Stimulated activated CD8-positive, alpha-beta memory T cell treated with anti-CD3 and anti-CD28 coated beads, Interleukin-12 subunit alpha, Interleukin-12 subunit beta, amount 100 ng/mL, for 1 hour (primary cell): ENCODE measurements at regions not wholly inside any gene's neighbourhood (a gene's known extent, or its start where the extent isn't known, plus 50 kb on each side); places are given as distances from the start of the nearest gene placed in this dataset.
"Not testable (repeated sequence)": the region's sequence is repeated elsewhere in the genome, so short reads cannot be mapped to it uniquely, and the experiment has no call there.

Source experiments
- DNase-seq: peaks from one replicate; pipeline ENCODE4 v3.0.0-alpha.2; 2020; ENCODE audit warnings: low read depth

- no peak for DNase-seq
These were observed 507.3 kb upstream of the CITED2 start for GRCh38 chr6:139881728-139882211.

GRCh38 chr6:139881236-139881635 lies 506.8 kb upstream of the CITED2 start:
- no peak for DNase-seq

- DNase-seq, result no peak
These were observed 505.4 kb upstream of the CITED2 start for GRCh38 chr6:139879823-139880356.

- not testable (repeated sequence) for DNase-seq
These were observed 504.8 kb upstream of the CITED2 start for GRCh38 chr6:139879241-139879640.

- DNase-seq, result no peak
These were observed 503.5 kb upstream of the CITED2 start for GRCh38 chr6:139877828-139878405.

GRCh38 chr6:139872665-139873064 lies 498.2 kb upstream of the CITED2 start:
- DNase-seq, result no peak

GRCh38 chr6:139871803-139872510 lies 497.5 kb upstream of the CITED2 start:
- no peak for DNase-seq

- DNase-seq, result no peak
These were observed 496.8 kb upstream of the CITED2 start for GRCh38 chr6:139871165-139871710.

- DNase-seq, result no peak
These were observed 494.1 kb upstream of the CITED2 start for GRCh38 chr6:139868576-139868975.

- DNase-seq, result no peak
These were observed 489.5 kb upstream of the CITED2 start for GRCh38 chr6:139863964-139864363.

- DNase-seq, result no peak
These were observed 488.9 kb upstream of the CITED2 start for GRCh38 chr6:139863346-139863745.

GRCh38 chr6:139862311-139862710 lies 487.9 kb upstream of the CITED2 start:
- DNase-seq, result no peak

- no peak for DNase-seq
These were observed 485.8 kb upstream of the CITED2 start for GRCh38 chr6:139860203-139860602.

- no peak for DNase-seq
These were observed 484.0 kb upstream of the CITED2 start for GRCh38 chr6:139858429-139858828.

GRCh38 chr6:139857143-139857542 lies 482.7 kb upstream of the CITED2 start:
- DNase-seq, result no peak

- no peak for DNase-seq
These were observed 482.1 kb upstream of the CITED2 start for GRCh38 chr6:139856562-139856961.

- DNase-seq, result no peak
These were observed 481.3 kb upstream of the CITED2 start for GRCh38 chr6:139855671-139856311.

GRCh38 chr6:139853302-139853992 lies 479.0 kb upstream of the CITED2 start:
- no peak for DNase-seq

GRCh38 chr6:139852488-139853140 lies 478.2 kb upstream of the CITED2 start:
- DNase-seq, result no peak

- no peak for DNase-seq
These were observed 477.6 kb upstream of the CITED2 start for GRCh38 chr6:139852067-139852466.

GRCh38 chr6:139851206-139851605 lies 476.8 kb upstream of the CITED2 start:
- DNase-seq, result no peak

- no peak for DNase-seq
These were observed 476.1 kb upstream of the CITED2 start for GRCh38 chr6:139850512-139850911.
